ENCODE measurements at regions not wholly inside any gene's neighbourhood (a gene's known extent, or its start where the extent isn't known, plus 50 kb on each side); places are given as distances from the start of the nearest gene placed in this dataset.

- no peak for DNase-seq (ENCODE audit: low read depth in 2 of 2)
Observed at GRCh38 chr2:145677371-145677770, 1157.5 kb upstream of the ZEB2 start.

GRCh38 chr2:145674705-145675104, 1154.8 kb upstream of the ZEB2 start:
- DNase-seq (ENCODE audit: low read depth in 2 of 2), result no peak

DNA sequence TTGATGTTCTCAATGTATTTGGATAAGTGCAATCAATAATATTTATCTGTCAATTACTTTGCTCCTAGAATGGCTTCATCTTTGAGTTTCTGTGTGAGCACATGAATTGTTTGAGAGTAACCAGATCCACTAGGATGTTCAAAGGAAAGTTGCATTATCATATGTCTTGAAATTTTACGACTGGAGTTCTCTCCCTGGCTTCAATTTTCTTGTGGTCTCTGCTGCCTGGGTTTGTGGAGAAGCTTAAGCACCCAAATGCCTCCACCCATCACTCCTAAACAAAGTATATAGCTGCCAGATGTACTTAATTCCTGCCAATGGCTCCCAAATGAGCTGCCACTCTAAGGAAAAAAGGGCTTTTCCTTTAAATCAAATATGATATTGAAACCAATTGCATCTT, 1149.4 kb upstream of the ZEB2 start:
- no peak for DNase-seq (ENCODE audit: low read depth in 2 of 2)

DNA sequence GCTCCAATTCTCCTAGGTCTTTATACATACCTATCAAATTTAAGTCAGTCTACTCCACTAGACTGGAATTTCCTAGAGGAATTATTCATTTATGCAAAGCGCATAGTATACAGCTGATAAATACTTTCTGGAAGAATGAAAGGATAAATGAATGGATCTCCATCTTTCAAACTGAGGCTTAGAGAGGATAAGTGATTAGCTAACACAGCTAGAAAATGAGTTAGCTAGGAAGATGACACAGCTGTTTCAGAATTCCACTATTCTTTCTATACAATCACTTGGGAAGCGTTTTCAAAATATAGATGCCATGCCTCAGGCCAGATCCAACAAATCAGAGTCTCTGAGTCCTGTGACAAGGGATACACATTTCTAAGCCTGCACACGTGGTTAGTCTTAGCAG, 1146.6 kb upstream of the ZEB2 start:
- no peak for DNase-seq (ENCODE audit: low read depth in 2 of 2)

GRCh38 chr2:145657265-145657664, 1137.3 kb upstream of the ZEB2 start:
- no peak for DNase-seq (ENCODE audit: low read depth in 2 of 2)

- DNase-seq (ENCODE audit: low read depth in 2 of 2), result no peak
Observed at GRCh38 chr2:145655165-145655765, 1135.3 kb upstream of the ZEB2 start.

- no peak for DNase-seq (ENCODE audit: low read depth in 2 of 2)
Observed at GRCh38 chr2:145654746-145655145, 1134.8 kb upstream of the ZEB2 start.

DNA sequence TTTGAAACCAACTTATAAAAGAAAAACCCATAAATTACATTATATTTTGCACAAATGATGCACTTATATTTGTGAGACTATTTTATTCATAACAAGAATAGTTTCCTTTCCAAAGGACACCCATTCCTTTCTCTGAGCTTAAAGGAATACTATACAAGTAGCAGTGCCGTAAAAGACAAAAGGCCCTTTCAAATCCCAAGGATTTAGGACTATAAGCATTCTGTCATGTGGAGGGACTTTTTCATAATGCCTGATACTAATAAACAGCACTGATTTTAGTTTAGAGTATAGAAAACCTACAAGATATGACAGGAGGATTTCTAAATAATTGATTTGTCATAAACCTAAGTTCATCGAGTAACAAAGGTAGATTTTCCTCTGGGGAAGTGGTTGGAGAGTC, 1134.2 kb upstream of the ZEB2 start:
- no peak for DNase-seq (ENCODE audit: low read depth in 2 of 2)

GRCh38 chr2:145653553-145653952, 1133.6 kb upstream of the ZEB2 start:
- no peak for DNase-seq (ENCODE audit: low read depth in 2 of 2)

DNA sequence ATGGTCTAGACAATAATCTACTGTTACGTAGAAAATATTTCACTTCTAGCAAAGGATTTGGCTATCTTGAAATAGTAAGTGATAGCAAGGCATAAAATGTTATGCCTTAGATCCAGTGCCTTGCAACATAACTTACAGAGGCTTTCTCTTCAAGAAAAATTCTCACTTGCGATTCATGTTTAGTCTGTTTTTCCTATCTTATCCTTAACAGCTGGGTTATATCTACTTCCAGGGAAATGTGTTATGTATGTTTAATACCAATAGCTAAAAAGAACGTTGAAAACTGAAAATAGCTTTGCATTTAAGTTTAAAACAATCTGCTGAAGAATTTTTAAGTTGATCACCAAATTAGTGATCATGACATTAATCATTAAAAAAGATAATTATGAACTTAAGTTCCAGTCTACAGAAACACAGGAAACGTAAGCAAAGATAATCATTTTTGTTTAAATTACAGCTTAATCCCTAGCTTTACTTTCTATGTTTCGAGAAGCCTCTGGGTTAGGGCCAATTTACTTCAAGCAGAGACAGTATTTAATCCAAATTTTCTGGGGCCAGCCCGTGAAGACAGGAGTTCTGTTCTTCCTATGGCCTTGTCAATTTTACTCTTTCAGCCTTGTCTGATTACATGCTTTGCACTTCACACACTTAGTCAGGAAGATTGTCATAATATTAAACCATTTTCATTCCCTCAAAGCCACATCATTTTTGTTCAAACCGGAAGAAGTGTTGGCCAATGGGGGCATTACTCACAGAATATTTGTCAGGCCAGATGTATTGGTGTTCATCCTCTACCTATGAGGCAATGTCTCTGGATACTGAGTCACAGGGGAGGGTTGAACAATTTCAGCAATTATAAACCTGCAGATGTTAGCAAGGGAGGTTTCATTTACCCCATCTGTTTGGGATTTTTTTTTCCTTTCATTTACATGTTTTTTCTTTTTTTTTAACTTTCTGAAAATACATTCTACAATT, 1132.9 kb upstream of the ZEB2 start:
- peak in 1 of 2 donors; percentile 26 for DNase-seq (ENCODE audit: low read depth in 2 of 2)

DNA sequence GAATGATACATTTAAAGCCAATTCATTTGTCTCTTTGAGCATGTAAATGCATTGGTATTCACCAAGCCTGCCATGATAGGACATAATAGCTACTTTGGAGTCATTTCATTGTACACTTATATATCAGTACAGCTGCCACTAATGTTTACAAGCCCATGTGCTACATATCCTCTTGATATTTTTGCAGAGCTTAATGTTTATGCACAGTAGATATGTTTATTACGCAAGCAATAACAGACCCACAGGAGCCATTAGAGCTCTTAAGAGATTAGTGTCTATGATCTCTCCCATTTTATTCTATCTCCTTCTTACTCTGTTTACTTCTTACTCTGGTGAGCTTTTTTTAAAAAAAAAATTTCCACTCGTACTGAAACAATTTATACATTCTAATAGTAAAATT, 1132.1 kb upstream of the ZEB2 start:
- no peak for DNase-seq (ENCODE audit: low read depth in 2 of 2)

GRCh38 chr2:145650226-145650625, 1130.3 kb upstream of the ZEB2 start:
- DNase-seq (ENCODE audit: low read depth in 2 of 2), result no peak

DNA sequence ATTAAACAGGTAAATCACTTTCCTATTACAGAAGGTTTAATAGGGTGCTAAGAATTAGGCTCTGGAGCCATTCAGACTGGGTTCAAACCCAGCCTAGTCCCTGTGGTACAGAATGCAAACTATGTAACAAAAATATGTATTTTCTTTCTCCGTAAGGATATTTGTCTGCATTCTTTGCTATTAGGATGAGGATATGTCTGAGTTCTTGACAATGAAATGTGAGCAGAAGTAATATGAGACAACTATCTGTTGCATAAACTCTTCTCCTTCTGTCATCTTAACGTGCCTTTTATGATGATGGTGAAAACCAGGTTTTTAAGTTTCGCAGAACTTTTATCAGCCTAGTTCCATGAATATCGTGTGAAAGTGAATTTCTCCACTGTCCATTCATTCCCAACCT, 1129.1 kb upstream of the ZEB2 start:
- DNase-seq (ENCODE audit: low read depth in 2 of 2), result no peak

- peak in 1 of 2 donors; percentile 3 for DNase-seq (ENCODE audit: low read depth in 2 of 2)
Observed at GRCh38 chr2:145644820-145645302, 1124.9 kb upstream of the ZEB2 start.

- DNase-seq (ENCODE audit: low read depth in 2 of 2), result peak; percentile 5 to 56
Observed at GRCh38 chr2:145638675-145639074, 1118.8 kb upstream of the ZEB2 start.

- DNase-seq (ENCODE audit: low read depth in 2 of 2), result no peak
Observed at GRCh38 chr2:145635706-145636427, 1115.9 kb upstream of the ZEB2 start.

DNA sequence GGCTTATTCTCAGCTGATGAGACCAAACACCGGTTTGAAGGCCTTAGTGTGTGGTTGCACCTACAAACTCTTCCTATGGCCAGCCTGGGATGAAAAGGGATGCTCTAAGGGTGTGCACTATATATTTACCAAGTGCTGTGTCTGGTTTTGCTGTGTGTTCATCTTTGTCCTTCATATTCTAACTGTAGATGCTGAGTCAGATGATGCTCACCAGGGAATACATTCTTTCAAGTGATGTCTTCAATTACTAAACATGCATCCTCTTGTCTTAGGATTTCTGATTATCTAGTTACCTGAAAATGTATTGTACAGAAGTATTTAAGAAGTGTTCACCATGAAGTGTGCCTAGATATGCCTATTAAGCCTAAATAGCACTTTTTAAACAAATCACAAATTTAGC, 1111.6 kb upstream of the ZEB2 start:
- no peak for DNase-seq (ENCODE audit: low read depth in 2 of 2)

DNA sequence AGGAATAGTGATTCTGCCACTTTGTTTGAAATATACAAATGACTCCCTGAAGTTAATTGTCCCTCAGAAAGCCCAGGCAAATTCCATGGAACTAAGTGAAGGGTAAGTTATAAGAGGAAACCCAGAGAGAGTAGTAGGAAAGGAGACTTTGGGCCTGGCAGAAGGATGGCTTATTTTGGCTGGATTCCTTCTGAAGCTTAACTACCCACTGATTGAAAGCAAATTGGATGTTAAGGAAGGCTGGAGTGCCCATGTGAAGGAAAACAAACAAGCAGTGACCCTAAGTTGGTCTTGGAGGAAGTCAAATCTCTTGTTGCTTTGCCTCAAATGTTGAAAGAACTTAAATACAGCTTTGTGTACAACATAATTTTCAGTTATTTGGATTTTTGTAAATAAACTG, 1106.4 kb upstream of the ZEB2 start:
- no peak for DNase-seq (ENCODE audit: low read depth in 2 of 2)

DNA sequence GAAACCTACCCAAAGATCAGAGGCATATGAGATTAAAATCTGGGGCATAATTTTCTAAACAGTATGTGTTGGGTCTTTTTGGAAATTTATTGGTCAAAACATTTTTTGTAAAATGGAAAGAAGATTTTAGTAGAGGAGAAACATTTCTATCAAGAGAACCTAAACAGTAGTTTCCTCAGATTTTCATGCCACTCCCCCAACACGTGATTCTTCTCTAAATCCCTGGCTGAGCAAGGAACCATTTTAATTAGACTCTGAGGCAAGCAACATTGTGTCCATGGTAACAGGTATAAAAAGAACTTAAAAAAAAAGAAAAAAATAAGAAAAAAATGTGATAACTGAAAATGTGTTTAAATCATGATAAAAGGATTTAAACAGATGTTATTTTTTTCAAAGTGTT, 1105.2 kb upstream of the ZEB2 start:
- no peak for DNase-seq (ENCODE audit: low read depth in 2 of 2)

GRCh38 chr2:145623136-145623535, 1103.2 kb upstream of the ZEB2 start:
- peak in 1 of 2 donors; percentile 33 for DNase-seq (ENCODE audit: low read depth in 2 of 2)

GRCh38 chr2:145622285-145622684, 1102.4 kb upstream of the ZEB2 start:
- DNase-seq (ENCODE audit: low read depth in 2 of 2), result no peak

GRCh38 chr2:145617906-145618305, 1098.0 kb upstream of the ZEB2 start:
- DNase-seq (ENCODE audit: low read depth in 2 of 2), result no peak

Measured in lung microvascular endothelial cell (primary cell).